HFFc6 (cell line): ENCODE measurements at regions not wholly inside any gene's neighbourhood (a gene's known extent, or its start where the extent isn't known, plus 50 kb on each side); places are given as distances from the start of the nearest gene placed in this dataset.

Source experiments
- DNase-seq: peaks from one replicate; pipeline ENCODE4 v3.0.0-alpha.2; 2018
- H3K27ac Mint-ChIP-seq: 2 replicates; pipeline ENCODE4 v1.8.0; 2020; ENCODE audit warnings: mild to moderate bottlenecking, mixed read lengths
- H3K27me3 Mint-ChIP-seq: 2 replicates; pipeline ENCODE4 v1.8.0; 2021; ENCODE audit warnings: mild to moderate bottlenecking, moderate library complexity, mixed read lengths; ENCODE audit not compliant: insufficient read depth
- H3K36me3 Mint-ChIP-seq: 2 replicates; pipeline ENCODE4 v1.8.0; 2021; ENCODE audit warnings: low read depth, mixed read lengths
- H3K4me1 Mint-ChIP-seq: 2 replicates; pipeline ENCODE4 v1.8.0; 2020; ENCODE audit warnings: low read depth, mixed read lengths
- H3K4me3 Mint-ChIP-seq: 2 replicates; pipeline ENCODE4 v1.8.0; 2020; ENCODE audit warnings: mild to moderate bottlenecking, moderate library complexity, mixed read lengths
- H3K9me3 Mint-ChIP-seq: 2 replicates; pipeline ENCODE4 v1.8.0; 2020; ENCODE audit warnings: mild to moderate bottlenecking, mixed read lengths
- CTCF ChIP-seq: fragments of 200-600 bp; sonication (generic); IDR thresholded peaks from 2 replicates; pipeline ENCODE4 v1.5.0; 2021; ENCODE audit warnings: antibody characterized with exemption, mild to moderate bottlenecking

GRCh38 chr22:26853495-26853894 is 196.1 kb downstream of the MIAT start:
- Mint-ChIP-seq H3K9me3 (no peaks in the 10 kb centered on the region), H3K27me3 (peaks cover 23% of the 10 kb centered on the region), H3K27ac (no peak overlapping the region), H3K36me3 (no peaks in the 10 kb centered on the region), H3K4me1 (peaks cover 1% of the 10 kb centered on the region; the same call in 1 of the 2 replicates), H3K4me3 (no peak overlapping the region)
- TF ChIP-seq CTCF, result no peak
- no peak for DNase-seq

- Mint-ChIP-seq H3K9me3 (peaks cover 5% of the 10 kb centered on the region; the same call in 1 of the 2 replicates), H3K4me3 (no peak overlapping the region), H3K4me1 (no peaks in the 10 kb centered on the region), H3K36me3 (no peaks in the 10 kb centered on the region), H3K27ac (no peak overlapping the region), H3K27me3 (peaks cover 39% of the 10 kb centered on the region)
- DNase-seq, result no peak
- TF ChIP-seq CTCF, result no peak
These were observed 199.8 kb downstream of the MIAT start for GRCh38 chr22:26857169-26857568.

GRCh38 chr22:26860301-26860700 is 202.9 kb downstream of the MIAT start:
- no peak overlapping the region for H3K27ac Mint-ChIP-seq
- H3K9me3 Mint-ChIP-seq, result peaks cover 5% of the 10 kb centered on the region; the same call in 1 of the 2 replicates
- no peaks in the 10 kb centered on the region for H3K36me3 Mint-ChIP-seq
- peaks cover 33% of the 10 kb centered on the region for H3K27me3 Mint-ChIP-seq
- DNase-seq, result no peak
- TF ChIP-seq CTCF, result no peak
- H3K4me3 Mint-ChIP-seq, result no peak overlapping the region
- no peaks in the 10 kb centered on the region for H3K4me1 Mint-ChIP-seq

- DNase-seq, result no peak
- Mint-ChIP-seq H3K4me1 (no peaks in the 10 kb centered on the region), H3K36me3 (no peaks in the 10 kb centered on the region), H3K4me3 (no peak overlapping the region), H3K27me3 (peaks cover 19% of the 10 kb centered on the region), H3K9me3 (peaks cover 5% of the 10 kb centered on the region), H3K27ac (no peak overlapping the region)
- no peak for TF ChIP-seq CTCF
These were observed 207.6 kb downstream of the MIAT start for GRCh38 chr22:26865021-26865420.

GRCh38 chr22:26883393-26883792 is 226.0 kb downstream of the MIAT start:
- Mint-ChIP-seq H3K9me3 (no peaks in the 10 kb centered on the region), H3K36me3 (no peaks in the 10 kb centered on the region), H3K4me1 (peaks cover 26% of the 10 kb centered on the region), H3K4me3 (no peak overlapping the region), H3K27ac (no peak overlapping the region), H3K27me3 (peaks cover 5% of the 10 kb centered on the region)
- DNase-seq, result no peak
- no peak for TF ChIP-seq CTCF

GRCh38 chr22:26884921-26885320 is 227.5 kb downstream of the MIAT start:
- Mint-ChIP-seq H3K36me3 (no peaks in the 10 kb centered on the region), H3K27me3 (no peaks in the 10 kb centered on the region), H3K27ac (no peak overlapping the region), H3K4me1 (peaks cover 38% of the 10 kb centered on the region), H3K4me3 (no peak overlapping the region), H3K9me3 (no peaks in the 10 kb centered on the region)
- no peak for TF ChIP-seq CTCF
- DNase-seq, result no peak
